A172 (cell line): ENCODE measurements at regions not wholly inside any gene's neighbourhood (a gene's known extent, or its start where the extent isn't known, plus 50 kb on each side); places are given as distances from the start of the nearest gene placed in this dataset.
"Not testable (repeated sequence)": the region's sequence is repeated elsewhere in the genome, so short reads cannot be mapped to it uniquely, and the experiment has no call there.

ENCODE experiments used
- DNase-seq: peaks from one replicate; pipeline ENCODE4 v3.0.0-alpha.2; 2015; ENCODE audit warnings: low spot score

DNA sequence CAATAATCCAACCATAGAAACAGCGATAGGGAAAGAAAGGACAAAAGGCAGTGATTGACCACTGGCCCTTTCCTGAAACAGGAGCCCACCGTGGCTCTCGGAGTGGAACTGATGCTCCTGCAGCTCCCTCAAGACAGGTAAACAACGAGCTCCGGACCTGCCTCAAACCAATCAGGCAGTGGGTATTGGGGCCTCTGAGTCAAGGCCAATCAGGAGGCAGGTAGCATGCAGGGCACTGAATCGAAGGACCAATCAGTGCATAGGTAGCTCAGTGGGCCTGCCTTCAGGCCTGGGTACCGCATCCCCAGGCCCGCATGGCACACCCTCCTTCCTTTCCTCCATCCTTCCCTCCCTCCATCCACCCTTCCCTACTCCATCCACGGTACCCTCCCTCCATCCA is 425.1 kb upstream of the MGMT start:
- DNase-seq: no peak

DNA sequence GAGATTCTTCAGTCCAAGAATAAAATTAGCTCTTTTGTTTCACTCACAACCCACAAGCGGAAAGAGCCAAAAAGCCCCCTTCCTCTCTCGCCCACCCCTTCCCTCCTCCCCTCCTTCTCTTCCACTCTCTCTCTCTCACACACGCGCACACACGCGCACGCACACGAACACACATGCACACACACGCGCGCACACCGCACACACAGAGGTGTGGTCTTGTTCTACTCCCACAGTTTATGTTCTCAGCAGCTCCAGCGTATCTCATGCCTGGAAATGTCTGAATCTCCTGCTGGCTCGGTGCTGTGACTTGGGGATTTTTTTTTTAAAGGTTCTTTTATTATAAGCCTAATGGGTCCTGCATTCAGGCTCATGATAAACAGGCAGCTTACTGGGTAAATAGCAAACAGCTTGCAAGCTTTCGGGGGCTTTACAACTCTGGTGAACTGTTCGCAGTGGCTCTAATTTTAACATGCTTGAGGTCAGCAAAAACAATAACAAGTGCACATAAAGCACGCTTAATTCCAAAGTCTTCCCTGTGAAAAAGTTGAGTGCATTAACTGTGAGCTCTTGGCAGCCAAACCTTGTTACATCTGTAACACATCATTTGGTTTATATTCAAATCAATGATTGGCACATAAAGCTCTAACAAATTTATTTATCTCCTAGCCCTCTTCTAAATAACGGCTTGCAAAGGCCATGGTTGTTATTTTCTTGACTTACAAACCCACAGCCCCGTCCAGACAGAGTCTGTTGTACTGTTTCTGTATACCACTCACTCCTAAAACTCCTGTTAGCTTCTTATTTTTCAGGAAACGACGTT is 424.1 kb upstream of the MGMT start:
- DNase-seq: no peak

DNA sequence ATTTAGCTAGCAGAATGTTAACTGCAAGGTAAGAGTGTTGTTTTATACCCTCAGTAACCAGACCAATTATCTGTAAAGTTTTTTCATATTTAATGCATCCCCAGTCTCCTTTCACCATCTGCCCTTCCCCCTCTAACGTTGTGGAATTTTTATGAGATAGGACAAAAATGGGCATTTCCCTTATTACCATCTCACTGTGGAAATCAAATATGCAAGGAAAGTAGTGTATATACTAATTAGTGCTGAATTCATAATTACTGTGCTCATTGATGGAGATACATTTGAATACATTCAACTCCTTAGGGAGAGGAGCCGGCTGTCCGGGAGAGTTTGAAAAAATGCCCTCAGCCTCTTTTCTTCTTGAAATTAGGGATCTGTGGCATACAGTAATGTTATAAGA is 423.4 kb upstream of the MGMT start:
- DNase-seq: no peak

DNA sequence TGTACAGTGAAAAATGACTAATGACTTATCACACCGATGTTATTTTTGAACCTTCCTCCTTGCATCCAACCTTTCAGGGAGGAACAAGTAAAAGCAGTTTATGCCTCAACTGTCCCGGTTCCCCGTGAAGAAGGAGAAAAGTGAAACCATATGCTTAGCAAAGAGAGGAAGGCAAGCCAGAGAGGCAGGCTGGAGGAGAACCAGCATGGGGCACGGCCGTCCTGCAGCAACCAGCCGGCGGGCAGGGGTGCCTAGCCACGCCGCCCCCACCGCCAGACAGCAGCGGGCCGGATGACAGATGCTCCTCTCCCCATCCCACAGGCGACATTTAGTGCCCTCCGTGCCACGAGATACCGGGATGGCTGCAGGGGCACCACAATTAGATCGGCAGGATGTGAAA is 421.4 kb upstream of the MGMT start:
- DNase-seq: no peak

DNA sequence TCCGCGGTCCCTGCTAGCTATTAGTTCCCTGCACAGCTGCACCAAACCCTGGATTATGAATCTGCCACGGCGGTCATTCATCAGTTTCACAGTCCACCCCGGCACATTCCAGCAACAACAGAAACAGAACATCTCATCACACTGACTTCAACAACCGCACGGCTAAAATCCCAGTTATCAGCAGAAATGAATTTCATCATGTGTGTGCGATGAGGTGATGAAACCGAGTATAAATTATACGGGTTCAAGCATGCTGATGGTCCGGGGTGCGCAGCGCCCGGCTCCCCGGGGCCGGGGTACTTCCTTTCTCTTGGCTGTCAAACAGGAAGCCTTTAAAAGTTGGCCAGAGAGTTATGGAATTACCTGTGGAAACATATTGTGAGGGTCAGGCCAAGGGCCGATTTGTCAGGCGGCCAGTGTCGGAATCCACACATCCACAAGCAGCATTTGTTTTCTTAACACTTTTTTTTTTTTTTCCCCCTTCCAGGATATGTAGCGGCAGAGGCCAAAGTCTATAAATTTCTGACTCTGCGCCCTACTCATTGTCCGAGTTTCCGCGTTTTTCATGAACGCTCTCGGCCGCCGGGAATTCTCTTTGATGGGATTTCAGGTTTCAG is 420.9 kb upstream of the MGMT start:
- no peak for DNase-seq

DNA sequence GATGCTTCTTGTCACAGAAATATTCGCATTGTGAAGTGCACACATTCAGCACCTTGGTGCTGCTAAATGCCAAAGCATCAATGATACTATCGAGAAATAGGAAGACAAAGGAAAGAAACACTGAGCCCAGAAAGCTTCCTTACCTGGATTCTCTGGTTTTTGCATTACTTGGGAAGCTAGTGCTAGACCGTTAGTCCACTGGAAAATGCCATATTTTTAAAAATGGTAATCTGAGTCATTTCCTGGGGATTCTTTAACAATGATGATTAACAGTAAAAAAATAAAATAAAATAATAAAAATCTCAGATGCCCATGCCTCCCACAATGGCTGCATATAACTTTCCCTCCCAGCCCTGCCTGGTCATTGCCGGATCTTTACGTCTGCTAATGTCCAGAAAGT is 420.1 kb upstream of the MGMT start:
- DNase-seq: no peak

DNA sequence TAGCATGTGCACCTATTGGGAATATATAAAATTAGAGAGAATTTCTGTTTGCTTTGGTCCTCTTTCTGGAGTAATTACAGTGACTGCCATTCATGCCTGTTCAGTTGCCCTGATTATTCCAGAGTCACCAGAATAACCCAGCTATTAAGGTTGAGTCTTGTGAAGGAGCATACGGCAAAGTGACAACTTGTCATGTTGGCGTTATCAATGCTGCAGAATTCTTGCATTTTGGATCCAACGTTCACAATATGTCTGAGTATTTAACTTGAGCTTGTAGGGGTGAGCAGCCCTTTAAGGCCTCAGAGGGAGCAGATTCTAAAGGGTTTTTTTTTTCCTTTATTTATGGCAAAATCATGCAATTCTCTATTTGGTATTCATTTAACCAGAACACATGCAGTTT is 419.4 kb upstream of the MGMT start:
- DNase-seq: no peak

DNA sequence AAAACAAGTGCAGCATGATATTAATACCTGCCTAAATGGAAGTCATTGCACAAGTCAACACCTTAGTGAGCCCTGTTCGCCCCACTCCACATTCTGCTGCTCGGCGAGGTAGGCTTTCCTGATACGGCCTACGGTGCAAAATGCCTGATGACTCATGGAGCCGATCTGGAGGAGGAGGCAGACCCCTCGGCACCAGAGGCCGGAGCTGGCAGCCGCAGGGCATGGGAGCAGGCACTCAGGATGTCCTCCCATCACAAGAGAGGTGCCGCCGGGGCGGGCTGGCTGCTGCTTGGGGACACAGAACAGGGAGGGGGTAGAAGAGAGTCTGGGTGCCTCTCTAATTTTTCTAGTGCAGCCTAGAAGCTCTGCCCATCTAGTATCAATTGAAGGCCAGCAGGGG is 418.5 kb upstream of the MGMT start:
- DNase-seq: no peak

DNA sequence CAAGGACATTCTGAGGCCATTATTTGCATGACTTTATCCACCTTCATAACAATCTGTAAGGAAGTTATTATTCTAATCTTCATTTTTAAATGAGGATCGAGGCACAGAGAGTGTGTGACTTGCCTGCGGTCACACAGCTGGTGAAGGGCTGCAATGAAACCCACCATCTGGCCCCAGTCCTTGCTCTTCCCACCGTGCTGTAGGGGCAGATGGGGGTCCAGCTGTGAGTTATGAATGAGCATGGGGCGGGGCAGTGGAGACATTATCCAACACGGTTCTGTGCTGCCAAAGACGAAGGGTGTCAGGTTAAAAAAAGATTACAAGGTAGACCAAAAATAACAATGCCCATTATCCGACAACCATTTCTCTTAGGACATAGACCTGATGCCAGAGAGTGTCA is 417.5 kb upstream of the MGMT start:
- DNase-seq: no peak

DNA sequence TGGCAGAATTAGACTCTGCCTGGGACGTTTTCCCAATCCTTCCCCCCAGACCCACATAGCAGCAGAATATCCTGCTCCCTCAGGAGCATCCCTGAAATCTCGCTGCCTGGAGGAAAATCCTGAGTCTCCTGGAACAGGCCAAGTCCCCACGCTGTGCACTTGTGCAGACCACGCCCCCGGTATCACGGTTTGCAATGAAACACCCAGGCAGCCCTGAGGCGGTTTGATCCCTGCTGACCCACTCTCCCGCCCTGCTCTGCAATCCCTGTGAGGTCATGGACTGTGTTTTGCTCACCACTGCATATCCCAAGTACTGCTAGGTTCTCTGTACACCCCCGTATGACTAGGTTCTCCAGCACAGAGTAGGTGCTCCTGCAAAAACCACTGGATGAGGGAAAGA is 411.8 kb upstream of the MGMT start:
- no peak for DNase-seq

DNA sequence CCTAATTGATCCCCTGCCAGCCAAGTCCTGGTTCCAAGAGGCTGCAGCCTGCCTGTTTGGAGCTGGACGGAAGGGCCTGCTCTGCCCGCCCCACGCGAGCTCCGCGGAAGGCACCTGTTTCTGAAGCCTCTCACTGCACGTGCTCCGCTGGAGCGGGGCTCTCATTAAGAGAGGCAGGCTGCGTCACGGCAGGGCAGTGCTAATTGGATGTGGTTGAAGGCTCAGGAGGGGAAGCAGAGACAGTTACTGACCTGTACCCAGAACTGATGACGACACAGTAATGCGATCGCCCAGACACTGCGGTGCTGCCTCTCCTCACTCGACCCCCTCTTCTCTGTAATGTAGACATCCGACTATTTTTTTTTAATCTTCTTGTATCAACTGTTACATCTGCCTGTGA is 411.1 kb upstream of the MGMT start:
- no peak for DNase-seq

DNA sequence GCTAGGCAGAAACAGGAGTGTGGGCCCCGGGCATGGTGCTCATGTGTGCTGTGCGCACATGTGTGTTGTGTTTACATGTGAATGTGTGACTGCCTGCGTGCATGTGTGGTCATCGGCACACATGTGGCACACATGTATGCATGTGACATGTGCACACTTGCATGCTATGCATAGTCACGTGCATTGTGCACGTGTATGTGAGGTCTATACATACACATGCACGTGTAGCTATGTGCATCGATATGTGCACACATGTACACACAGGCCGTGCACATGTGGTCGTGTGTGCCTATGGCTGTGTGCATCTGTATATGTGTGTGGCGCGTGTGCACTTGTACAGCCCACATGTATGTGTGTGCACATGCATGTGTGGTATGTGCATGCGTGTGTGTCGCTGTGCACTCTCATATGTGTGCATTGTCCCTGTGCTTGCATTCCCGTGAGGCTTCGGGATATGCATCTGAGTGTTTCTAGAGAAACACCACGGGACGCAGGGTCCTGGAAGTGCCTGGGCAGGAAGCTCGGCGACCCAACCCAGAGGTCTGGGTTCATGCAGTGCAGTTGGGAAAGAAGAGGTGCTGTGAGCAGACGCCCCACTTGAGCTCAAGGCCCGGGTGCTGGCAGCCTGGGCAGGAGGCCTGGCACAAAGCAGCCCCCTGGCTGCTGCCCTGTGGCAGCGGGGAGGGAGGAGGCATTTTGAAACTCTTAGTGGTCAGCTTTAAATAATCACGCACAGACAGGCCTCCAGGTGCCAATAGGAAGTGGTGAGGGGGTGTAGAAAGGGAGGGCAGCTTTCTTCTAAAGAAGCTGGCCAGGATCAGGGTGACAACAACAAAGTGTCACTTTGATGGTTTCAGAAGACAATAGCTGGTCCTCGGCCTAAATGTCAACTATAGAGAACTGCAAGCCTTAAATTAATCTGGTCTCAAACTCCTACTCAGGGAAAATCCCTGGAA is 410.0 kb upstream of the MGMT start:
- no peak for DNase-seq

DNA sequence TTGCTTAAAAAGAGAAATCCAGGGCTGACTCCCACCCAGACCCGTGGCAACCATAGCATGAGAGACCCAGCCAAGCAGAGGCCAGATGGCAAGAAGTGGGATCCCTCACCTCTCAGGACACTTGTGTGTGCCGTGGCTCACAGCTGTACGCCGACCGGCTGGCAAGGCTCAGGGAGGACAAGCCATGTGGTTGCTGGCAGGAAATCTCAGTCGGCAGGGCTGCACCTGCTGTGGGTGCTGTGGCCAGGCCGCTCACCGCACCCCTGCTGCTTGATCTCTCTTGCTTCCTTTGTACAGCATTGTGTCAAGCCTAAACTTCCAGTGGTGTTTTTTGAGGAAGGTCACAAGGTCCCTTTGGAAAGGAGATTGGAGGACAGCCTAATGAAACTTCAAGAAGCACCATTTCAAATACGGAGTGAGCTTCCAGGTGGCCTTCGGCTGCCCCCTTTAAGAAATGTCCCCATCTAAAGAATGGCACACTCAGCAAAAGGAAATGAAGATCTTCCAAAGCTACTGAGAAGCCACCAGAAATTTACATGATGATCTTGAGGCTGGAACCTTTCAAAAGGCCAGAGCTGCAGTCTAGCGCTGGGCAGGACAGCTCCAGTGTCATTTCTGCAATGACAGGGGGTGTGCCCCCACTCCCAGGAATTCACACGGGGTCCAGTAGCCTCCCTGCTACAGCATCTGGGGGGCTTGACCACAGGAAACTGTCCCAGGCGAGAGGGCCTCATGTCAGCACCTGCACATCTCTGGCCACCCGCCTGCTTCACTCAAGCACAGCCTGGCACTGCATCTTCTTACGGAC is 409.0 kb upstream of the MGMT start:
- no peak for DNase-seq

DNA sequence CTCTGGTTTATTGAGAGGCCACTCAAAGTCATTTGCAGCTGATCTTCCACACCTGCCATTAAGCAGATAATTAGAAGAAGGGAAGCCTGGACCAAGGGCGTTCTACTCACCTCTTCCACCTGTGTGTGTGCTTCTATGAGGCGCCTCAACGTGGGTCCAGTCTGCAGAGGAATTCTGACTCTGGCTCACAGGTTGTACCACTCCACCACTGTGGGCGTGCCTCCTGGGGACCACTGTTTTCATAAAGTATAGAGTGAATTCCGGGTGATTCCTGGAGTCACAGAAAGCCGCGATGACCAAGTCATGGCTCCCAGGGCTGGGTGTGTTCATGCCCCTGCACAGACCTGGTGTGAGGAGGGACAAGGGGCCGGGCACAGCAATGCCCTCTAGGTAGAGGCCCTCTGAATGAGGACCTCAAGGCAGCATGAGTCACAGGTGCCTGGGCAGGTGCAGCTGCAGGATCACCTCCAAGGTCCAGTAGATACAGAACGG is 408.3 kb upstream of the MGMT start:
- no peak for DNase-seq

DNA sequence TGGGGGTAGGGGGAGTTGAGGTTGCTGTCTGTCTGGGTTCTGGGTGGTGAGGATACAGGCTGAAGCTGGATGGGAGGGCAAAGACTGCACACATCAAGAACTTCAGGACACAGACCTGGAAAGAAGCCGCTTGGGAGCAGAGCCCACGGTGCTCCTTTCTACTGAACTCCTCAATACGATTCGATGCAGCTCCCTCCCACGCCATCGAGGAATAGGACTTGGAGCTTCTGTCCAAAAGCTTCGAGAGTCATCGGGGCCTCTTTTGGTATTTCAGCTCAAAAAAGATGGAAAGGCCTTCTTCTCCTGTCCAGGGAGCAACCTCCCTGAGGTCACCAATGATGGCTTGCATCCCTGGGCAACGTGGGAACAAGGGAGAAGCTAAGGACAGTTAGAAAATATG is 407.1 kb upstream of the MGMT start:
- no peak for DNase-seq

DNA sequence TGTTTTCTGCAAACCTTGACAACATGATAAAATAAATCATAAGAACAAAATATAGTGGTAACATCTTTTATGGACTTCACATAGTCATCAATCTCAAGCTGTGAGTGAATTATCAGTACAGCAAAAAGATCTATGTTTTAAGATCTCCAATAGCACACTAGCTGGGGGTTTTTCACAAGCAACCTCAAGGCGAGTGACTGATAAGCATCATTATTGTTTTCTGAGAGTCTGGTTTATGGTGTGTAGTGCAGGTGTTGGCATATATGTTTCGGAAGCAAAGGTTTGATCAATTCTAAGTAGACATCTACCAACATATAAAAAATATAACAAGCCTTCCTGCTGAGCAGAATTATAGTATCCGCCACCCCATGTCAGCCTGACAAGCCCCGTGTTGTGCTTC is 403.8 kb upstream of the MGMT start:
- no peak for DNase-seq

DNA sequence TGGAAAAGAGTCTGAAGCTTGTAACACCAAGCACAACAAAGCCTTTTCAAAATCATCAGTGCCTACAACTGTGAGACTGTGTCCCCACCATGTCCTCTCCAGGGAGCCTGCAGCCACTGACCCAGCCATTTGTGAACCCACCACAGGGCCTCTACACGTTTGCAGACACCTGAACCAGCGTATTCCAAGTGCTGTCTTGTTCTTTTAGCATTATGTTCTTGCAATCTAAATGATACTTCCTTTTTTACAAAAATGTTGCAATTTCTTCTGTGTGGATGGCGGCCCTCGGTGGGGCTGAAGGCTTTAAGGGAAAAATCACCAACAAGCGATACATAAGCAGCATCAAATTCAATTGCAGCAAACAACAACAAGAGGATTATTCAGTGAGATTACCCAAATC is 403.2 kb upstream of the MGMT start:
- no peak for DNase-seq

DNA sequence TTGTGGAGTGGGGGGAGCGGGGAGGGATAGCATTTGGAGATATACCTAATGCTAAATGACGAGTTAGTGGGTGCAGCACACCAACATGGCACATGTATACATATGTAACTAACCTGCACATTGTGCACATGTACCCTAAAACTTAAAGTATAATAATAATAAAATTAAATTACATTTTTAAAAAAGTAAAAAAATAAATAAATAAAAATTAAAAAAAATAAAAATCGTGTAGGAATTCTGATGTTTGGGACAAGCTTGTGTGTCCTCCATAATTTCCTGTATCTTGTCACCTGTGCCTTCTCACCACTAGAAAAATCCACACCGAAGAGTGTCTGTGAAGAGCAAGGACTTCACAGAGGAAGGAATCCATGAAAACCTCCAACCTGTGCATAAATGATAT is 400.5 kb upstream of the MGMT start:
- not testable (repeated sequence) for DNase-seq

DNA sequence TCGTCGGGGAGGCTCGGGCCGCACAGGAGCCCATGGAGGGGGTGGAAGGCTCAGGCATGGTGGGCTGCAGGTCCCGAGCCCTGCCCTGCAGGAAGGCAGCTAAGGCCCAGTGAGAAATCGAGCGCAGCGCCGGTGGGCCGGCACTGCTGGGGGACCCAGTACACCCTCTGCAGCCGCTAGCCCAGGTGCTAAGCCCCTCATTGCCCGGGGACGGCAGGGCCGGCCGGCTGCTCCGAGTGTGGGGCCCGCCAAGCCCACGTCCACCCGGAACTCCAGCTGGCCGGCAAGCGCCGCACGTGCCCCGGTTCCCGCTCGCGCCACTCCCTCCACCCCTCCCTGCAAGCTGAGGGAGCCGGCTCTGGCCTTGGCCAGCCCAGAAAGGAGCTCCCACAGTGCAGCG is 395.6 kb upstream of the MGMT start:
- not testable (repeated sequence) for DNase-seq

DNA sequence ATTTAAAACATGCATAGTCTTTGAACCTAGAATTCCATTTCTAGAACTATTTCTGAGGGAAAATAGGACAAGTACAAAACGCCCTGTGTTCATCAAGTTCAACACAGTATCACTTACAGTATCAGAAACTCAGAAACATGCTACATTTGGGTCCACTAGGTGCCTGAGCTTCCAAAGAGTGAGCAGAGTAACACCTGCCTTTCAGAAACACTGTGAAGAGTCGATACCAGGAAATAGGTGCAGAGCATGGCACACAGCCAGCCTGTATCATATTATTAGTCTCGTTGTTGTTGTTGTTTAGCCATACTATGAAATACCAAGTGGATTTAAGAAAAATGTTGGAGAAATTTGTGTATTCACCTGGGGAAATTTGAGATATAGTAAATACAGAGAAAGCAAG is 392.1 kb upstream of the MGMT start:
- no peak for DNase-seq

DNA sequence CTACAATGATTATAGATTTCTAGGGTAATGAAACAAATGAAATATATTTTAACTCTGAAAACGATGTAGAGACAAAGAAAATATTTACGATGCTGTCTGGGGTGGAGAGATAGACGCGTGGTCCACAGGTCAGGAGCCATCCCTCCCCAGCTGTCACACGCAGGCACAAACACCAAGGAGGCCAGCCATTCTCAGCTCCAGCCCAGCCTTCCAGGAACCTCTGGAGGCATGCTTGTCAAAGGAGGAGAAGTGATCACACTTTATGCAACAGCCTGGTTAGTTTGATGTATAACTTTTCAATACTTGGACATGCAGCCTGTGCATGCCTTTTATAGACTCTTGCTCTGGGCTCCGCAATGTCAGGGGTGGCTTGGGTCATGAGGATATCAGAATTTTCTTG is 391.5 kb upstream of the MGMT start:
- no peak for DNase-seq

DNA sequence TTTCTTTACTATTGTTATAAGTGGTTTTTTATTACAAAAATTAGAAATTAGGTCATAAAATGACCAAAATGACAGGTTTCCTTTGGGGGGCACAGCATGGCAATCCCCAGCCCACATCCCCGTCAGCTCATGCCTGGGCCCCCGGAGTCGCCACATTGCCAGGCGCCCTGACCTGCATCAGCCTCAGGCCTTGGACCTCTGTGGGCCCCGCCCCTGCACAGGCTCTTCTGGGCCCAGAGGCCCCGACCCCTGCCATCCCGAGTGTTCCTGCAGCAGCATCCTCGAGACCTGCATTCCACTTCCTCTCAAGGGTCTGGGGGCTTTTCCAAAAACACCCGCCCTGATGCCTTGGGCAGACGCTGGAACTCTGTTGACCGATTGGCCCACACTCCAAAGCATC is 391.1 kb upstream of the MGMT start:
- no peak for DNase-seq
